Lung microvascular endothelial cell (primary cell): ENCODE measurements at regions not wholly inside any gene's neighbourhood (a gene's known extent, or its start where the extent isn't known, plus 50 kb on each side); places are given as distances from the start of the nearest gene placed in this dataset.
"Not testable (repeated sequence)": the region's sequence is repeated elsewhere in the genome, so short reads cannot be mapped to it uniquely, and the experiment has no call there.

Experiments used
- DNase-seq, 2 donors: peaks; one replicate each; pipeline versions ENCODE4 v3.0.0 to v3.0.0-alpha.2; 2010; ENCODE audit warnings: low read depth in 2 of 2

DNA sequence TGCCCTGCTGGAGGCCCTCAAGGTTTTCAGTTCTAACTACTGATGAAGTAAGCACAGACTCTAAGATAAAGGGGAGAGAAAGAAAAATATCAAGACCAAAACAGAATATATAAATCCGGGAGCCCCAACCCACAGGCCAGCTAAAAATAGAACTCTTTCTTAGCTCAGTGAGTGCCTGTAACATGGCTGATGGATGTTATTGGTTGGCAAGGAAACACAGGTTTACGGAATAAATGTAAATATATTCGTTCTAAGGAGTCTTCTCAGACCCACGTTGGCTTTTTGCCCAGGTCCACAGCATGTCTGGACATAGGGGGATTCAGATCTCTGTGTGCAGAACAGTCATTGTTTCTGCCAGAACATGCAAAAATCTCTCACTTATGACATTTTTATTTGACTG is 139.0 kb upstream of the SERPINE2 start:
- peak in 1 of 2 donors; percentile 13 for DNase-seq

- DNase-seq = peak; percentile 15
Observed at GRCh38 chr2:224175538-224175937, 136.5 kb upstream of the SERPINE2 start.

GRCh38 chr2:224174990-224175389 is 135.9 kb upstream of the SERPINE2 start:
- no peak for DNase-seq

GRCh38 chr2:224174521-224174920 is 135.4 kb upstream of the SERPINE2 start:
- no peak for DNase-seq

DNA sequence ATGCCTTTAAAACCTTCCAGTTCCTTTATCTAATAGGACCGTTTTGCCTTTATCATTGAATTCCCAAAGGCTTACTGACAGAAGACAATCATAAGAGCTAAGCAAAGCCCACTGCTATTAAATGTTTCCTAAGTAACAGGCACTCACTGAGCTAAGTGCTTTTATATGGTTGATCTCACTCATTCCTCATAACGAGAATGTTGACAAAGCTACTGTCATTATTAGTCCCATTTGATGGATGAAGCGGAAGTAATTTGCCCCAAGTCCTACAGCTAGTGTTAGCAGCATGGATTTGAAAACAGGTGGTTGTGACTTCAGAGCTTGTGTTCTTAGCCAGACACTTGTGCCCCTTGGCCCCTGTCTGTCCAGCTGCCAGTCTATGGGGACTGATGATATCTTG is 134.8 kb upstream of the SERPINE2 start:
- peak in 1 of 2 donors; percentile 5 for DNase-seq

DNA sequence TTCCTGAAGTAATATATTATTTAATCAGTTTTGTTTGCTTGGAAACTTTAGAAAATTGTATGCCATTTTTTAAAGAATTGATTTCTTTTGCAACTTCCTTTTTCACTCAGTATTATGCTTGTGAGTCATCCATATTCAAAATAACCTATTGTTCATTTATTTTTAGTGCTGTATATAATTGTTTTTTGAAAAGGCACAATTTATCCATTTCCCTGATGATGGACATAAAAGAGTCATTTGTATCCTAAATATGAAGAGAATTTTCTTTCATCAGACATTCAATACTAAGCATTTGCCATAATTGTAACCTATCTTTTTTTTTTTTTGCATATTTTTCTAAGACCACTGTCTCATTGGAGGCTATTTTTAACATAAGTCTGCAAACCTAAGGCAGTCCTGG is 134.1 kb upstream of the SERPINE2 start:
- DNase-seq = peak; percentile 19 to 61

GRCh38 chr2:224171226-224171625 is 132.1 kb upstream of the SERPINE2 start:
- DNase-seq = no peak

GRCh38 chr2:224169847-224170246 is 130.8 kb upstream of the SERPINE2 start:
- no peak for DNase-seq

- not testable (repeated sequence) for DNase-seq
Observed at GRCh38 chr2:224167781-224168180, 128.7 kb upstream of the SERPINE2 start.

GRCh38 chr2:224166654-224167053 is 127.6 kb upstream of the SERPINE2 start:
- DNase-seq = no peak

- no peak for DNase-seq
Observed at GRCh38 chr2:224165901-224166319, 126.8 kb upstream of the SERPINE2 start.

GRCh38 chr2:224163566-224164307 is 124.7 kb upstream of the SERPINE2 start:
- peak; percentile 10 to 12 for DNase-seq

- DNase-seq = no peak
Observed at GRCh38 chr2:224162122-224162521, 123.0 kb upstream of the SERPINE2 start.

DNA sequence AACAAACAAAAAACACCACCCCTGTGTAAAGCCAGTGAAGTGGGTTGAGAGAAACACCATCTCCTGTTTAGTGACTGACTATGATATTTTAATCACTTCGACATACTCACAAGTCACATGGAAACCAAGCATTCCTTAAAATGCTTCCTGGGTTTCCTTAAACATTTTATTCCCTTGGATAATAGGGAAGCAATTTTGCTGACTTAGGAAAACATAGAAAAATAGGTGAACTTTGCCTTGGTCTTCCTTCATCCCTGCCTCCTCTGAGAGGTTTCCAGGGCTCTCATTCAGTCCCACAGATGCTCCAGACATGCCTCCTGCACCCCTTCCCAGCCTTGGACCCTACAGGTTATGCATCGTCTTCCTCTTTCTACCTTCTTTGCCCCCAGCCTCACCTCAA is 122.6 kb upstream of the SERPINE2 start:
- no peak for DNase-seq

DNA sequence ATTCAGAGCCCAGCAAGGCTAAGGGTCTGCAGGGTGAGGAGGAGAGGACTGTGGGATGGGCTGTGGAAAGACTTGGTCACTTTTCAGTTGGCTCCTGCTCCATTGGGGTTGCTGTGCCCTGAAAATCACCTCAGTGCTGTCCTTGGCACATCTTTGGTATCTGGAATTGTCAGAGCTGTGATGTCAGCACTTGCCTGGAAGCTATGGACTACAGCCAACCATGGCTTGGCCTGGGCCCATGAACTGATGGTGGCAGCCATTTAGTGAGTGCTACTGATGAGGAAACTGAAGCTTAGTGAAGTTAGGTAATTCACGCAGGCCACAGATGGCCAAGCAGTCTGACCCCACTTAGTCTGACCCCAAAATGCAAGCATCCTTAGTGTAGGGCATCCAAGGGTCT is 121.8 kb upstream of the SERPINE2 start:
- DNase-seq = peak in 1 of 2 donors; percentile 79

- no peak for DNase-seq
Observed at GRCh38 chr2:224159345-224159928, 120.4 kb upstream of the SERPINE2 start.

GRCh38 chr2:224158831-224159230 is 119.7 kb upstream of the SERPINE2 start:
- DNase-seq = no peak

DNA sequence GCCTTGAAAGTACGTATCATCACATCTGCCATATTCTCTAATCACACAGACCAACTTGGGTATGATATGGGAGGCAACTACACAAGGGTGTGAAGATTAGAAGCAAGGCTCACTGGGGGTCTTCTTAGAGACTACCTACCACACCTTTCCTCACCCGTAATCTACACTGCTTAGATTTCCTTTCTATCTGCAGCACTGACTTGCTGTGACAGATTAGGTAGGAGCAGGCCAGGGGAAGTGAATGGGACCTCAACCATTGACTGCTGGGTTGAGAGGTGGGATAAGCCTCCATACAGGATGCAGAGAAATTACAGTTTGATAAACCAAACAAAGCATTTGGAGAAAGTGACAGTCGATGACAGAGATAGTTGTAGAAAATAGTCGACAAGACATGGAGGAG is 119.0 kb upstream of the SERPINE2 start:
- no peak for DNase-seq

GRCh38 chr2:224157655-224158054 is 118.6 kb upstream of the SERPINE2 start:
- no peak for DNase-seq

- DNase-seq = no peak
Observed at GRCh38 chr2:224156436-224156835, 117.3 kb upstream of the SERPINE2 start.

DNA sequence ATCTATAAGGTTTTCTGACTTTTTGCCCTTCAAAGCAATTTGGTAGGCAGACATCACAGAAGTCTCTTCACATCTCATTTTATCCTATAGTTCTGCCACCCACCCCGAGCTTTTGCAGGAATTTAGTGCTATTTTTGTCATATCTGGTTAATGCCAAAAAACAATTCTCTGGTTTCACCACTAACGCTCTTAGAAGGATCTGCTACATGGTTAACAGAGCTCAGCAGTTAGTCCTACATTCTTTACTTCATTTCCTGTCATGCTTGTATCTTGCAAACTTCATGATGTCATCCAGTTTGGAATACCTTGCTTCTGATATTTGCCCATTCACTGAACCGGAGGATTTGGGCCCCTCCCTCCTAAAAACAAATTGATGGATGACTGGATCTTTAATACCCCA is 116.8 kb upstream of the SERPINE2 start:
- DNase-seq = no peak

DNA sequence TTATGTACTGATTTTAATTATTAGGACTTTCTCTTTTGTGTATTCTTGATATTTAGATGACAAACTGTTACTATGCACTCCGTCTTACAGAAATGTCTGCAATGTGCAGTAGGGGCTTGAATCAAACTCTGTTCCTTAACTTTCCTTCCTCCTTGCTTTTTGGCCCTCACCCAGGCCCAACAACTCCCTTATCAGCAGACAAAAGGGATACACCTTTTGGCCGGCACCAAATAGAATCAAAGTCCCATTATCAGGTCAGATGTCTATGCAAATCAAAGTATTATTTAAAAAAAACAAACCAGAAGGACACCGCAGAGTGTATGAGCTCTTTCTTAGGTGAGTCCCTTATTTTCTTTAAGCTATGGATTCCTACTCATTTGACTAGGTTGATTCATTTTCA is 116.3 kb upstream of the SERPINE2 start:
- no peak for DNase-seq

DNA sequence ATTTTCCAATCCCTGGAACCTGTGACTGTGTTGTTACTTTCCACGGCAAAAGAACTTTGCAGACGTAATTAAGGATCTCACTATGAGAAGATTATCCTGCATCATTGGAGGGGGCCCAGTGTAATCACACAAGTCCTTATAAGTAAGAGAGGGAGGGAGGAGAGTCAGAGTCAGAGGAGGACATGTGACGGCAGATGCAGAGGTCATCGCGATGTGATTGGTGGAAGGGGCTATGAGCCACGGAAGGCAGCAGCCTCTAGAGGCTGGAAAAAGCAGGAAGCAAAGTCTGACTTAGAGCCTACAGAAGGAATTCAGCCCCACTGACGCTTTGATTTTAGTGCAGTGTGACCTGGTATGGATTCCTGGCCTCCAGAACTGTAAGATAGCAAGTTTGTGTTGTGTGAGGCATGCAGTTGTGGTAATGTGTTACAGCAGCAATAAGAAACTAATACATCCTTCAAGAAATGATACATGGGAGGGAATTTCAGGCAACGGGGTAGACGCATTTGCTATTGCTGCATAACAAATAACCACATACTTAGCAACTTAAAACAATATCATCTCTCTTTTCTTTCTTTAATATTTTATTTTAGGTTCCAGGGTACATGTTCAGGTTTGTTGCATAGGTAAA is 112.7 kb upstream of the SERPINE2 start:
- DNase-seq = no peak
